Endodermal cell (in vitro differentiated cells): ENCODE measurements at regions not wholly inside any gene's neighbourhood (a gene's known extent, or its start where the extent isn't known, plus 50 kb on each side); places are given as distances from the start of the nearest gene placed in this dataset.

Experiments used
- DNase-seq: peaks from one replicate; pipeline ENCODE4 v3.0.0-alpha.2; 2017
- H3K27ac ChIP-seq: 2 replicates; pipeline ENCODE4 v1.5.1; 2013; ENCODE audit warnings: mild to moderate bottlenecking, low read depth, low read length, moderate library complexity
- H3K27me3 ChIP-seq: 2 replicates; pipeline ENCODE4 v1.6.1; 2013; ENCODE audit warnings: mild to moderate bottlenecking, low read length, moderate library complexity; ENCODE audit not compliant: insufficient read depth, control insufficient read depth, poor library complexity, severe bottlenecking
- H3K36me3 ChIP-seq: 2 replicates; pipeline ENCODE4 v1.7.0; 2013; ENCODE audit warnings: mild to moderate bottlenecking, low read length, moderate library complexity; ENCODE audit not compliant: control insufficient read depth, insufficient read depth
- H3K4me1 ChIP-seq: one replicate; pipeline ENCODE4 v1.7.0; 2013; ENCODE audit warnings: low read length; ENCODE audit not compliant: control insufficient read depth, insufficient read depth
- H3K4me3 ChIP-seq: 2 replicates; pipeline ENCODE4 v1.5.1; 2013; ENCODE audit warnings: mild to moderate bottlenecking, low read length, moderate library complexity
- H3K9ac ChIP-seq: 2 replicates; pipeline ENCODE4 v1.6.1; 2013; ENCODE audit warnings: mild to moderate bottlenecking, low read length, moderate library complexity; ENCODE audit not compliant: poor library complexity, severe bottlenecking; ENCODE audit errors: extremely low read depth
- H3K9me3 ChIP-seq: 2 replicates; pipeline ENCODE4 v1.6.1; 2013; ENCODE audit warnings: mild to moderate bottlenecking, low read length, moderate library complexity; ENCODE audit not compliant: control insufficient read depth
- H3K27ac Mint-ChIP-seq: 2 replicates; pipeline ENCODE4 v1.8.0; 2020; ENCODE audit warnings: mixed read lengths
- H3K27me3 Mint-ChIP-seq: 2 replicates; pipeline ENCODE4 v1.8.0; 2021; ENCODE audit warnings: mild to moderate bottlenecking, mixed read lengths; ENCODE audit not compliant: insufficient read depth
- H3K36me3 Mint-ChIP-seq: 2 replicates; pipeline ENCODE4 v1.8.0; 2020; ENCODE audit warnings: low read depth, mixed read lengths
- H3K4me1 Mint-ChIP-seq: 2 replicates; pipeline ENCODE4 v1.8.0; 2020; ENCODE audit warnings: mixed read lengths
- H3K4me3 Mint-ChIP-seq: 2 replicates; pipeline ENCODE4 v1.8.0; 2020; ENCODE audit warnings: mild to moderate bottlenecking, moderate library complexity, mixed read lengths
- H3K9me3 Mint-ChIP-seq: 2 replicates; pipeline ENCODE4 v1.8.0; 2020; ENCODE audit warnings: mild to moderate bottlenecking, mixed read lengths
- CTCF ChIP-seq: fragments of 200-600 bp; sonication (generic); conservative IDR thresholded peaks from 2 replicates; pipeline ENCODE4 v1.5.0; 2021; ENCODE audit warnings: antibody characterized with exemption, mild to moderate bottlenecking
- WGBS, 2 experiments: methylation state at CpG; one replicate each; pipeline versions ENCODE4 v1.1.5 to v1.1.7; 2013; ENCODE audit warnings: missing lambda C conversion rate in 2 of 2, mixed read lengths in 1 of 2; ENCODE audit not compliant: insufficient coverage in 1 of 2, insufficient read length in 1 of 2; 5-methylcytosine and 5-hydroxymethylcytosine counted together

- Histone ChIP-seq H3K27me3 (no peaks in the 10 kb centered on the region), H3K36me3 (no peaks in the 10 kb centered on the region), H3K4me3 (no peak overlapping the region), H3K4me1 (no peaks in the 10 kb centered on the region), H3K9ac (no peak overlapping the region), H3K9me3 (no peaks in the 10 kb centered on the region), H3K27ac (no peak overlapping the region)
- H3K9me3 Mint-ChIP-seq, result no peaks in the 10 kb centered on the region
- H3K27ac Mint-ChIP-seq, result no peak overlapping the region
- 98 to 100% methylated on average over 1 to 2 of the region's 2 CpGs for WGBS, 2 experiments
- no peaks in the 10 kb centered on the region for H3K4me1 Mint-ChIP-seq
- DNase-seq, result no peak
- TF ChIP-seq CTCF, result no peak
- no peaks in the 10 kb centered on the region for H3K36me3 Mint-ChIP-seq
- no peaks in the 10 kb centered on the region for H3K27me3 Mint-ChIP-seq
- H3K4me3 Mint-ChIP-seq, result no peak overlapping the region
Measured at GRCh38 chr12:61513499-61513898, 746.7 kb upstream of the USP15 start.

GRCh38 chr12:61514016-61514415 lies 746.2 kb upstream of the USP15 start:
- Mint-ChIP-seq H3K27ac (no peak overlapping the region), H3K27me3 (no peaks in the 10 kb centered on the region)

GRCh38 chr12:61521258-61521657 lies 738.9 kb upstream of the USP15 start:
- Mint-ChIP-seq H3K4me1 (no peaks in the 10 kb centered on the region), H3K27me3 (no peaks in the 10 kb centered on the region), H3K27ac (no peak overlapping the region), H3K36me3 (no peaks in the 10 kb centered on the region), H3K4me3 (no peak overlapping the region), H3K9me3 (no peaks in the 10 kb centered on the region)
- no peak for DNase-seq
- Histone ChIP-seq H3K27ac (no peak overlapping the region), H3K36me3 (no peaks in the 10 kb centered on the region), H3K9me3 (no peaks in the 10 kb centered on the region), H3K4me3 (no peak overlapping the region), H3K9ac (no peak overlapping the region), H3K27me3 (no peaks in the 10 kb centered on the region), H3K4me1 (no peaks in the 10 kb centered on the region)
- no peak for TF ChIP-seq CTCF
- 75% methylated on average over 1 of the region's 1 CpG; no CpG with 5 or more reads in 1 of the 2 experiments for WGBS, 2 experiments

More at GRCh38 chr12:61514016-61514415, 746.2 kb upstream of the USP15 start:
- Histone ChIP-seq H3K4me1 (no peaks in the 10 kb centered on the region), H3K36me3 (no peaks in the 10 kb centered on the region), H3K4me3 (no peak overlapping the region), H3K9ac (no peak overlapping the region), H3K27ac (no peak overlapping the region), H3K9me3 (no peaks in the 10 kb centered on the region), H3K27me3 (no peaks in the 10 kb centered on the region)
- DNase-seq, result no peak
- Mint-ChIP-seq H3K36me3 (no peaks in the 10 kb centered on the region), H3K4me3 (no peak overlapping the region), H3K9me3 (no peaks in the 10 kb centered on the region), H3K4me1 (no peaks in the 10 kb centered on the region)
- WGBS, 2 experiments, result 93 to 96% methylated on average over 5 to 8 of the region's 8 CpGs
- TF ChIP-seq CTCF, result no peak
